ENCODE measurements at regions not wholly inside any gene's neighbourhood (a gene's known extent, or its start where the extent isn't known, plus 50 kb on each side); places are given as distances from the start of the nearest gene placed in this dataset.
"Not testable (repeated sequence)": the region's sequence is repeated elsewhere in the genome, so short reads cannot be mapped to it uniquely, and the experiment has no call there.

- POLR2A ChIA-PET: no interaction called here
- Mint-ChIP-seq H3K4me3 (no peak overlapping the region), H3K4me1 (no peaks in the 10 kb centered on the region), H3K27ac (no peak overlapping the region), H3K36me3 (no peaks in the 10 kb centered on the region), H3K9me3 (peaks cover 0 to 21% (median 2%) of the 10 kb centered on the region in 9 donors), H3K27me3 (no peaks in the 10 kb centered on the region)
- DNase-seq (no peak), ATAC-seq (no peak)
Measured at GRCh38 chr4:64125354-64125753, 283.9 kb downstream of the TECRL start.

DNA sequence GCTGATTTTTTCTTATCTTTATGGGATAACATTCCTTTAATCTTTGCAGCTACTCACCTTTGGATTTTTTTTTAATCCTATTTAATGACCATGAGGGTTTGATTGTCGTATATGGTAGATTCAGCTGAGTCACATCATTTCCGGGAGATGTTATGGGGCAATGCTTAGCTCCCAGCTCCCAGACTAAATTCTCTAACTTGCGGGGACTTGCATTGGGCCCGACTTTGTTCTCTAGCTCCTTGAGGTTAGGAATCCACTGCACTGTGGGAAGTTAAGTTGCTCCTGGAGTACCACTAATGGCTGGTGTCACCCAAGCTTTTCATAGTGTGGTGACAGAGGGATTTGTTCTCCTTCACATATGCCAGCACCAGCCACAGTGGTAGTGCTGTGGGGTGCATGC lies 287.4 kb downstream of the TECRL start:
- no peaks in the 10 kb centered on the region for H3K36me3 Mint-ChIP-seq
- H3K27ac Mint-ChIP-seq: no peak overlapping the region
- ATAC-seq: no peak
- H3K9me3 Mint-ChIP-seq: peaks cover 0 to 32% (median 11%) of the 10 kb centered on the region in 9 donors
- POLR2A ChIA-PET: no interaction called here
- no peaks in the 10 kb centered on the region for H3K27me3 Mint-ChIP-seq
- no peaks in the 10 kb centered on the region for H3K4me1 Mint-ChIP-seq
- no peak for DNase-seq
- no peak overlapping the region for H3K4me3 Mint-ChIP-seq

- Mint-ChIP-seq H3K27me3 (no peaks in the 10 kb centered on the region), H3K4me3 (no peak overlapping the region), H3K27ac (no peak overlapping the region), H3K36me3 (no peaks in the 10 kb centered on the region), H3K4me1 (no peaks in the 10 kb centered on the region), H3K9me3 (peaks cover 0 to 17% (median 2%) of the 10 kb centered on the region in 9 donors)
- DNase-seq (no peak), ATAC-seq (no peak)
- POLR2A ChIA-PET: no interaction called here
Measured at GRCh38 chr4:64105903-64106302, 303.3 kb downstream of the TECRL start.

DNA sequence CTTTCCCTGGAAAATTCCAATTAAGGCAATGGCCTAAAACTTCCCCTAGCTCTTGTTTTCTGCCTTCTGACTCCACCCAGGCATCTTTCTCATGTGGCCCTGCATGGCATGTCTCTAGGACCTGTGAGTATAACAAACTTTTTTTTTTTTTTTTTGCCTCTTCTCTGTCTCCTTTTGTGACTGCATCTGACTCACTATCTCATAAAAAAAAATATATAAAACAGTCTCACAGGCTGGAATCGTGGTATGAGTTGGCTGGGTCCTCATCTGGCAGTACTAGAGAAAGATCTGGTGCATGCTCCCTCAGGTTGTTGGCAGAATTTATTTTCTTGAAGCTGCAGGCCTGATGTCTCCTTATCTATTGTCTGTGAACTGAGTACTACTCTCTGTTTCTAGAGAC lies 313.9 kb downstream of the TECRL start:
- DNase-seq (no peak), ATAC-seq (no peak)
- POLR2A ChIA-PET: no interaction called here
- no peaks in the 10 kb centered on the region for H3K36me3 Mint-ChIP-seq
- H3K27me3 Mint-ChIP-seq: no peaks in the 10 kb centered on the region
- H3K27ac Mint-ChIP-seq: no peak overlapping the region
- no peaks in the 10 kb centered on the region for H3K4me1 Mint-ChIP-seq
- H3K4me3 Mint-ChIP-seq: no peak overlapping the region
- H3K9me3 Mint-ChIP-seq: peaks cover under 1 to 26% (median 8%) of the 10 kb centered on the region in 9 donors

GRCh38 chr4:64079316-64079715 lies 329.9 kb downstream of the TECRL start:
- POLR2A ChIA-PET: no interaction called here

DNA sequence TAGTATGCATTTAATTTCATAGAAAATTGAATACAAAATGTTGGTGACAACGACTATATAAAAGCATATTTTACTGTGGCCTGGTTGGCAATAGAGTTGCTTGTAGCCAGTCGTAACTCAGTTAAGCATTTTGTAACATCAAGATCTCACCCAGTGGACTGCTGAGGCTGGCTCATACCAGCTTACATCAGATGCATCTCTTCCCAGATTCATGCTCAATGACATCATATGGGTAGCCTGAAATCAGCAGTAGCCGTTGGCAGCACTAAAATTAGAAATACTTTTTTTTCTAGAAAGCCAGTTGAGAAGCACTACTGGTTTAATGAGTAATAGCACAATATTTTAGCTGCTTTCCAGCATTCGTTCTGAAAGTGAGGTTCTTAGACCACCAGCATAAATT lies 341.2 kb downstream of the TECRL start:
- H3K27ac Mint-ChIP-seq: no peak overlapping the region
- H3K4me3 Mint-ChIP-seq: no peak overlapping the region
- H3K27me3 Mint-ChIP-seq: no peaks in the 10 kb centered on the region
- no peaks in the 10 kb centered on the region for H3K36me3 Mint-ChIP-seq
- POLR2A ChIA-PET: no interaction called here
- ATAC-seq: no peak
- DNase-seq: no peak
- H3K4me1 Mint-ChIP-seq: no peaks in the 10 kb centered on the region
- peaks cover 0 to 12% (median 7%) of the 10 kb centered on the region in 9 donors for H3K9me3 Mint-ChIP-seq

More at GRCh38 chr4:64079316-64079715, 329.9 kb downstream of the TECRL start:
- Mint-ChIP-seq H3K9me3 (peaks cover 0 to 18% (median 3%) of the 10 kb centered on the region in 9 donors), H3K4me1 (no peaks in the 10 kb centered on the region), H3K27ac (no peak overlapping the region), H3K27me3 (no peaks in the 10 kb centered on the region), H3K36me3 (no peaks in the 10 kb centered on the region), H3K4me3 (no peak overlapping the region)
- ATAC-seq (no peak), DNase-seq (no peak)

DNA sequence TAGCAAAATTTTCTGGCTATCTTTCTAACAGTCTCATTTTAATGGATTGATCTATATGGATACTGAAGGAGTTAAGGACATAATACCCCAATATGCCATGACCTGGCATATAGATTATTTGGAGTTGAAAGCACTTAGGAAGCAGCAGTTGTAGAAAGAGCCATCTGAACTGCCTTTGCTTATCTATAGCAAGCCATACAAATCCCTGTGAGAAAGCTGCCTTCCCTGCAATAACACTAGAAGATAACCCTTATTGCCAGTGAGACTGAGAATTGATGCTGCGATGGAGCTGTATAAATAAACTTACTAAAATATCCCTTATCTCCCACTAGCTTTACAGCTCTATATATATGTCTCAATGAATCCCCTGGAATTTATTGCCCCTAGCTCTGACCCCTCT lies 346.3 kb downstream of the TECRL start:
- no peak for ATAC-seq
- H3K36me3 Mint-ChIP-seq: no peaks in the 10 kb centered on the region
- no peaks in the 10 kb centered on the region for H3K4me1 Mint-ChIP-seq
- POLR2A ChIA-PET: no interaction called here
- H3K27ac Mint-ChIP-seq: no peak overlapping the region
- peaks cover 0 to 11% (median 3%) of the 10 kb centered on the region in 9 donors for H3K9me3 Mint-ChIP-seq
- H3K27me3 Mint-ChIP-seq: no peaks in the 10 kb centered on the region
- no peak overlapping the region for H3K4me3 Mint-ChIP-seq
- no peak for DNase-seq

GRCh38 chr4:64037033-64037432 lies 372.2 kb downstream of the TECRL start:
- ATAC-seq, H3K4me3 Mint-ChIP-seq, H3K27ac Mint-ChIP-seq, DNase-seq, H3K4me1 Mint-ChIP-seq, H3K27me3 Mint-ChIP-seq, H3K36me3 Mint-ChIP-seq, POLR2A ChIA-PET: not testable (repeated sequence)
- peaks cover 0 to 35% (median 13%) of the 10 kb centered on the region in 9 donors for H3K9me3 Mint-ChIP-seq

DNA sequence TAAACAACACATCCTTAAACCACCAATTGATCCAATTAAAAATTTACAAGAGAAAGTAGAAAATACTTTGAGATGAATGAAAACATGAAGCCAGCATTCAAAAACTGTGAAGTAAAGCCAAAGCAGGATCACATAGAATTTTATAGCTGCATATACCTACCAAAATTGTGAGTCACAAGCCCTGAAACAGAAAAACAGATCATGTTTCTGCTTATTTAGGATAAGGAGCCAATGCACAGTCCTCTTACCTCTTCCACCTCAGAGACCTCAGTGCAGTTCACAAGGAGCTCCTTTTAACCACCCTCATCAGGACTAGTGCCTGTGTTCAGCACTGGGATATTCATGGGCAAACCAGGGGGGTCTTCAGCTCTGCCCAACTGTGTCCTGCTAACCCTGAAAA lies 386.7 kb downstream of the TECRL start:
- Mint-ChIP-seq H3K4me1 (no peaks in the 10 kb centered on the region), H3K27ac (no peak overlapping the region), H3K9me3 (peaks cover 15 to 47% (median 20%) of the 10 kb centered on the region in 9 donors), H3K27me3 (no peaks in the 10 kb centered on the region), H3K36me3 (peaks cover 0 to 19% (median 0%) of the 10 kb centered on the region in 3 donors), H3K4me3 (no peak overlapping the region)
- POLR2A ChIA-PET: no interaction called here
- ATAC-seq (no peak), DNase-seq (no peak)

GRCh38 chr4:64016893-64017292 lies 392.4 kb downstream of the TECRL start:
- DNase-seq: no peak
- Mint-ChIP-seq H3K9me3 (peaks cover 0 to 24% (median 5%) of the 10 kb centered on the region in 9 donors), H3K36me3 (peaks cover 0 to 9% (median 0%) of the 10 kb centered on the region in 3 donors), H3K27ac (no peak overlapping the region), H3K4me1 (no peaks in the 10 kb centered on the region), H3K27me3 (no peaks in the 10 kb centered on the region), H3K4me3 (no peak overlapping the region)
- POLR2A ChIA-PET: no interaction called here
- ATAC-seq: no peak

DNA sequence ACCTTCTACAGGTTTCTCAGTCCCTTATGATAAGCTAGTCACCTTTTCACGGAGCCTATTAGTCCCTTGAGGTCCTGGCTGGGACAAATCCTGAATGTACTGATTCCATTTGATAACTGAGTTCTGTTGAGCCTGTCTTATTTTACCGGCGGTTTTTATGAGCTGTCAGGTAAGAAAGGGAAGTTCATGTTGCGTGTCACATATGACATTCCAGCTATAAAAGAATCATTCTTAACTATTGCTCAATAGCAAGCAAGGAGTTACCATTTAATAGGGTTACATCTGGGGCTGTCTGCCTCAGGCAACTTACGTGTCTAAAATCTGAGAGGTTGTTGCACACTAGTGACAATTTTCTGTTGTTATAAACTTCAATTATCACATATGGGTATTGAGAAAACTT lies 394.6 kb downstream of the TECRL start:
- no peak for ATAC-seq
- no peaks in the 10 kb centered on the region for H3K4me1 Mint-ChIP-seq
- peaks cover 0 to 16% (median 3%) of the 10 kb centered on the region in 9 donors for H3K9me3 Mint-ChIP-seq
- H3K36me3 Mint-ChIP-seq: peaks cover 0 to 4% (median 0%) of the 10 kb centered on the region in 3 donors
- no peak for DNase-seq
- POLR2A ChIA-PET: no interaction called here
- H3K4me3 Mint-ChIP-seq: no peak overlapping the region
- H3K27ac Mint-ChIP-seq: no peak overlapping the region
- no peaks in the 10 kb centered on the region for H3K27me3 Mint-ChIP-seq

GRCh38 chr4:64001229-64001898 lies 407.9 kb downstream of the TECRL start:
- H3K27ac Mint-ChIP-seq: no peak overlapping the region
- POLR2A ChIA-PET: no interaction called here
- H3K4me1 Mint-ChIP-seq: no peaks in the 10 kb centered on the region
- H3K9me3 Mint-ChIP-seq: peaks cover 2 to 32% (median 6%) of the 10 kb centered on the region in 9 donors
- no peak overlapping the region for H3K4me3 Mint-ChIP-seq
- ATAC-seq (no peak), DNase-seq (no peak)
- H3K36me3 Mint-ChIP-seq: no peaks in the 10 kb centered on the region
- H3K27me3 Mint-ChIP-seq: no peaks in the 10 kb centered on the region

DNA sequence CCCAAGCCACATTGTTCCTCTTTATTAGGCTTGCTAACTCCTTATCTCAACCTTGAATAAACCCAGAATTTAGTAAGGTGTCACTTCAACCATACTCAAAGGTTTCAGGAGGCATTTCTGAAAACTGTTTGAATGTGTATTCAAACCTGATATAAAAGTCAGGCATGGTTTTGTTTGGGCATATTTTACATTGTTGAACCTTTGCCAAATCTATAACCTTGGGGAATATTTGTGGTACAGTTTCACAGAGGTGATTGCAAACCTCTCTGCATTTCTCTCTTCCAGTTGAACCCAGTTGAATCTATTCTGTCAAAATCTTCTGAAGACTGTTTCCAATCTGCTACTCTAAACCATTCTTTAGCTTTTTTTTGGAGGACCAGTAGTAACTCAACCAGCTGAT lies 409.0 kb downstream of the TECRL start:
- no peaks in the 10 kb centered on the region for H3K4me1 Mint-ChIP-seq
- H3K9me3 Mint-ChIP-seq: peaks cover 0 to 40% (median 6%) of the 10 kb centered on the region in 9 donors
- DNase-seq (no peak), ATAC-seq (no peak)
- H3K36me3 Mint-ChIP-seq: no peaks in the 10 kb centered on the region
- no peak overlapping the region for H3K4me3 Mint-ChIP-seq
- no peak overlapping the region for H3K27ac Mint-ChIP-seq
- POLR2A ChIA-PET: no interaction called here
- no peaks in the 10 kb centered on the region for H3K27me3 Mint-ChIP-seq

DNA sequence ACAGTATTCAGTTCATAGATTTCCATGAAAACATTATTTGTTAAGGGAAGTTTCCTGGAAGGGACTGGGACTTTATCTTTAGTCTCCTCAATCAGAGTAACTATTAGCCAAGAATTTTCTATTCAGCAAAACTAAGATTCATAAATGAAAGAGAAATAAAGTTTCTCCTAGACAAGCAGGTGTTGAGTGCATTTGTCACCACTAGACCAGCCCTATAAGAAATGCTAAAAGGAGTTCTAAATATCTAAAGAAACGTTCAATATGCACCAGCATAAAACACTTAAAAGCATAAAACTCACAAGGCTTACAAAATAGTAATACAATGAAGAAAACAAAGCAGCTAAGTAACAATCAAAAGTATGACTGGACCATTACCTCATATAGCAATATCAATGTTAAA lies 423.0 kb downstream of the TECRL start:
- Mint-ChIP-seq H3K27ac (no peak overlapping the region), H3K9me3 (peaks cover 17 to 57% (median 37%) of the 10 kb centered on the region in 9 donors), H3K27me3 (no peaks in the 10 kb centered on the region), H3K36me3 (peaks cover 0 to 7% (median 0%) of the 10 kb centered on the region in 3 donors), H3K4me1 (no peaks in the 10 kb centered on the region), H3K4me3 (no peak overlapping the region)
- DNase-seq: no peak
- ATAC-seq: no peak
- POLR2A ChIA-PET: no interaction called here
